ENCODE measurements at regions not wholly inside any gene's neighbourhood (a gene's known extent, or its start where the extent isn't known, plus 50 kb on each side); places are given as distances from the start of the nearest gene placed in this dataset.
A peak's percentile ranks its signal among the peaks of the same experiment; 100 is the strongest.

DNA sequence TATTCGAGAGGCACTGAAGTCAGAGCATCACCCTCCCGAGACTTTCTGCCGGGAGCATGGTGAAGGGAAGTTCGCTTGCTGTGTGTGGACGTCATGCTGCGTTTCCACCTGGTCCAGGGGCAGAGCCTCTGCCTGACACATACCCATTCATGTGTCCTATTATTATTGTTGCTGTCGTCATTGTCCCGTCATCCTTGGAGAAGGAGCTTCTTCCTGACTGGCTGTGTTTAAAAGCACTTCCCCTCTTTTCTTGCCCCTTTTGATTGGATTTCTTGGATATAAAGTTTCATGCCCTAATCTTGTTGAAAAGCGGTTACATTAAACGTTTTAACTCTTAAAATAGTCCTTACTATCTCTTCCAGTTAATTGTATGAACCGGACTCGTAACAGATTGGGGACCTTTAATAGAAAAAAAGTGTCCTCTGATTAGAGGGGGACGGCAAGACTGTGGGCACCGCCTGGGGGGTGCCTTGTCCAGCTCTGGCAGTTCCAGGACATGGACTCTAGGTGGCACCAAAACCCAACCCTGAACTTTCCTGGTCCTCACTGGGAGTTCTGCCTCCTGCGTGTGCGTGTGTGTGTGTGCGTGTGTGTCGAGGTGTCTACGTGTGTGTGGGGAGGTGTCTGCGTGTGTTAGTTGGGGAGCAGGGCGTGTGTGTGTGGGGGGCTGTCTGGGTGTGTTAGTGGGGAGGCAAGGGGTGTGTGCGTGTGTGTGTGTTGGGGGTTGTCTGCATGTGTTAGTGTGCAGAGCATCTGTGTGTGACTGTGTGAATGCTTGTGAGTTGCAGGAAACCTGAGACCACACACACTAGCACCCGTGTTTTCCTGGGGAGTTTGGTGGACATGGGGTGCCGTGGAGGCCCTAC is 133.3 kb upstream of the CIBAR2 start:
- no CpG with 5 or more reads among the region's 24 CpGs for WGBS (ENCODE audit: extremely low coverage, insufficient coverage, insufficient read length)
- no peak overlapping the region for H3K4ac ChIP-seq (ENCODE audit: low read depth, low read length)

DNA sequence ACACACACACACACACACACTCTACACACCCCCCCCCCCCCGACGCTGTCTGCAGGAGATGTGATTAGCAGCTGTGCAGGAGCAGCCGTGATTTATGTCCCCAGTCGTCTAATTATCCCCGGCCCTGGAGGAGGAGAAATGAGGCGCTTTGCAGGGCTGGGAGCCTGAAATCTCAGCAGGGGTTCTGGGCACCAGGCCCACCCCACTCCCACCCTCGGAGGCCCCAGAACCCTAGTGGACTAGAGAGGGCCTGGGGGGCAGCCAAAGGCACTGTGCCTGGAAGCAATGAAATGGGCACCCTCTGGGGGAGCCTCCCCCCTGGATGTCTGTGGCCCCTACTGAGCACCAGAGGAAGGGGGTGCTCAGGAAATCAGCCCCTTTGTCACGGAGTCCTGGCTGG is 134.2 kb upstream of the CIBAR2 start:
- no peaks in the 10 kb centered on the region for H3K27me3 ChIP-seq (ENCODE audit: insufficient read depth, low read length)
- no peak overlapping the region for H3K14ac ChIP-seq (ENCODE audit: low read length)
- H3K79me2 ChIP-seq (ENCODE audit: control insufficient read depth, insufficient read depth, low read length, poor library complexity) = no peaks in the 10 kb centered on the region
- no peak overlapping the region for H4K8ac ChIP-seq (ENCODE audit: low read depth, low read length)
- no peak overlapping the region for H3K4me2 ChIP-seq (ENCODE audit: low read length)
- no peaks in the 10 kb centered on the region for H3K9me3 ChIP-seq (ENCODE audit: insufficient read depth, low read depth, low read length)
- no peak overlapping the region for H3K18ac ChIP-seq (ENCODE audit: low read length)
- H2AK5ac ChIP-seq (ENCODE audit: low read length) = no peak overlapping the region
- no peak overlapping the region for H4K12ac ChIP-seq (ENCODE audit: low read depth, low read length)
- no peak overlapping the region for H3K4me3 ChIP-seq (ENCODE audit: low read depth, low read length)
- H2BK12ac ChIP-seq (ENCODE audit: low read length) = no peak overlapping the region
- no peak overlapping the region for H3K23ac ChIP-seq (ENCODE audit: low read length)
- no peak overlapping the region for H4K91ac ChIP-seq (ENCODE audit: low read depth, low read length)
- H3K4me1 ChIP-seq (ENCODE audit: control insufficient read depth in 1 of 2, insufficient read depth in 2 of 2, low read length in 2 of 2) = peaks cover 0 to 5% of the 10 kb centered on the region in 2 experiments
- no peak overlapping the region for H3K27ac ChIP-seq (ENCODE audit: low read depth, low read length)
- H3K4ac ChIP-seq (ENCODE audit: low read depth, low read length) = no peak overlapping the region
- H2AFZ ChIP-seq (ENCODE audit: insufficient read depth, low read length, poor library complexity) = no peak overlapping the region
- no peak overlapping the region for H2BK120ac ChIP-seq (ENCODE audit: insufficient read depth, low read length, poor library complexity)
- no peak for DNase-seq
- no peaks in the 10 kb centered on the region for H3K36me3 ChIP-seq (ENCODE audit: control insufficient read depth in 1 of 2, insufficient read depth in 2 of 2, low read length in 2 of 2)
- no peak overlapping the region for H2BK5ac ChIP-seq (ENCODE audit: low read depth, low read length, poor library complexity)
- H3K9ac ChIP-seq (ENCODE audit: low read length) = no peak overlapping the region
- no peaks in the 10 kb centered on the region for H3K79me1 ChIP-seq (ENCODE audit: low read length)
- no CpG with 5 or more reads among the region's 8 CpGs for WGBS (ENCODE audit: extremely low coverage, insufficient coverage, insufficient read length)

More for the DNA sequence above, 133.3 kb upstream of the CIBAR2 start:
- Histone ChIP-seq H3K27me3 (ENCODE audit: insufficient read depth, low read length) (no peaks in the 10 kb centered on the region), H2BK120ac (ENCODE audit: insufficient read depth, low read length, poor library complexity) (no peak overlapping the region), H2BK12ac (ENCODE audit: low read length) (no peak overlapping the region), H4K91ac (ENCODE audit: low read depth, low read length) (no peak overlapping the region), H3K79me1 (ENCODE audit: low read length) (no peaks in the 10 kb centered on the region), H4K12ac (ENCODE audit: low read depth, low read length) (no peak overlapping the region), H2AK5ac (ENCODE audit: low read length) (no peak overlapping the region), H3K18ac (ENCODE audit: low read length) (peak overlapping the region; percentile 3), H2BK5ac (ENCODE audit: low read depth, low read length, poor library complexity) (no peak overlapping the region), H3K36me3 (ENCODE audit: control insufficient read depth in 1 of 2, insufficient read depth in 2 of 2, low read length in 2 of 2) (no peaks in the 10 kb centered on the region), H3K4me1 (ENCODE audit: control insufficient read depth in 1 of 2, insufficient read depth in 2 of 2, low read length in 2 of 2) (peaks cover 0 to 5% of the 10 kb centered on the region in 2 experiments), H3K9me3 (ENCODE audit: insufficient read depth, low read depth, low read length) (no peaks in the 10 kb centered on the region), H3K4me2 (ENCODE audit: low read length) (peak overlapping the region; percentile 14), H3K4me3 (ENCODE audit: low read depth, low read length) (peak overlapping the region; percentile 4), H3K79me2 (ENCODE audit: control insufficient read depth, insufficient read depth, low read length, poor library complexity) (no peaks in the 10 kb centered on the region), H3K9ac (ENCODE audit: low read length) (no peak overlapping the region), H3K23ac (ENCODE audit: low read length) (no peak overlapping the region), H3K14ac (ENCODE audit: low read length) (no peak overlapping the region), H4K8ac (ENCODE audit: low read depth, low read length) (no peak overlapping the region), H3K27ac (ENCODE audit: low read depth, low read length) (no peak overlapping the region), H2AFZ (ENCODE audit: insufficient read depth, low read length, poor library complexity) (no peak overlapping the region)
- peak; percentile 18 to 59 for DNase-seq

DNA sequence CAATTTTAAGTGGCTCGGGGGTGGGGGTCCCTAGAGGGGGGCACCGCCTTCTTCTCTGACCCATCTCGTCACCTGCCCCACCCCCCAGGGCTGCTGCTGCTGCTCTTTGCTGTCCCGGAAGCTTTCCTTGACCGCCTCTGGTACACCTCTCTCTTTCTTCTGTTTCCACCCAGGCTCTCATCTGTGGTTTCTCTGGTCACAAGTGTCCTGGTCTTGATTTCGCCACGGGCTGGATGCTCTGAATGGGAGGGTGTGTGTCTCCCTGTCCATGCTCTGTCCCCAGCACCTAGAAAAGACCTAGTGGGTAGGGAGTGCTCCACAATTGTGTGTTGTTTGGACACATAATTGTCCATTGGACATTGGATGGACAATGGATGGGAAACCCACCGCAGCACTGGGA is 134.7 kb upstream of the CIBAR2 start:
- Histone ChIP-seq H2AK5ac (ENCODE audit: low read length) (no peak overlapping the region), H4K12ac (ENCODE audit: low read depth, low read length) (no peak overlapping the region), H3K79me2 (ENCODE audit: control insufficient read depth, insufficient read depth, low read length, poor library complexity) (no peaks in the 10 kb centered on the region), H3K9ac (ENCODE audit: low read length) (no peak overlapping the region), H3K27me3 (ENCODE audit: insufficient read depth, low read length) (no peaks in the 10 kb centered on the region), H3K4me1 (ENCODE audit: control insufficient read depth in 1 of 2, insufficient read depth in 2 of 2, low read length in 2 of 2) (peaks cover 0 to 5% of the 10 kb centered on the region in 2 experiments), H2BK5ac (ENCODE audit: low read depth, low read length, poor library complexity) (no peak overlapping the region), H3K4ac (ENCODE audit: low read depth, low read length) (no peak overlapping the region), H3K27ac (ENCODE audit: low read depth, low read length) (no peak overlapping the region), H2BK120ac (ENCODE audit: insufficient read depth, low read length, poor library complexity) (no peak overlapping the region), H3K18ac (ENCODE audit: low read length) (no peak overlapping the region), H3K36me3 (ENCODE audit: control insufficient read depth in 1 of 2, insufficient read depth in 2 of 2, low read length in 2 of 2) (no peaks in the 10 kb centered on the region), H3K79me1 (ENCODE audit: low read length) (no peaks in the 10 kb centered on the region), H2AFZ (ENCODE audit: insufficient read depth, low read length, poor library complexity) (no peak overlapping the region), H3K4me3 (ENCODE audit: low read depth, low read length) (no peak overlapping the region), H4K8ac (ENCODE audit: low read depth, low read length) (no peak overlapping the region), H3K4me2 (ENCODE audit: low read length) (no peak overlapping the region), H2BK12ac (ENCODE audit: low read length) (no peak overlapping the region), H4K91ac (ENCODE audit: low read depth, low read length) (no peak overlapping the region), H3K9me3 (ENCODE audit: insufficient read depth, low read depth, low read length) (no peaks in the 10 kb centered on the region), H3K23ac (ENCODE audit: low read length) (no peak overlapping the region), H3K14ac (ENCODE audit: low read length) (no peak overlapping the region)
- no CpG with 5 or more reads among the region's 8 CpGs for WGBS (ENCODE audit: extremely low coverage, insufficient coverage, insufficient read length)
- no peak for DNase-seq

DNA sequence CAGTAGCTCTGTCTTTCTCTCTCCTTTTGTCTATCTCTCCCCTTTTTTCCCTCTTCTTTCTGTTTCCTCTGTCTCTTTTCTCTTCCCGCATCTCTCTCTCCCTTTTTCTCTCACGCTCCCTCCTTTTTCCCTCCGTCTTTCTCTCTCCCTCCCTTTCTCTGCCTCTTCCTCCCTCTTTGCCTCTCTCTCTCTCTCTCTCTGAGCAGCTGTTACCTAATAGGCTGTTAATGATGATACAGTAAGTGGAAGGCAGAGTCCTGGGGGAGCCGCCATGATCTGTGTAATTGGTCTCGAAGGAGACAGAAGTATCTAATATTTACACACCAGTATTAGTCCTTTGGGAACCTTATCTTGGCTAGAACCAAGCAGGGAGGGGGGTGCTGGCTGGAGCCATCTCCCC is 136.1 kb upstream of the CIBAR2 start:
- H3K4me2 ChIP-seq (ENCODE audit: low read length) = no peak overlapping the region
- no peak overlapping the region for H2BK5ac ChIP-seq (ENCODE audit: low read depth, low read length, poor library complexity)
- 100% methylated on average over 3 of the region's 5 CpGs for WGBS (ENCODE audit: extremely low coverage, insufficient coverage, insufficient read length)
- H3K27ac ChIP-seq (ENCODE audit: low read depth, low read length) = no peak overlapping the region
- H2BK120ac ChIP-seq (ENCODE audit: insufficient read depth, low read length, poor library complexity) = no peak overlapping the region
- H2AFZ ChIP-seq (ENCODE audit: insufficient read depth, low read length, poor library complexity) = no peak overlapping the region
- H3K9me3 ChIP-seq (ENCODE audit: insufficient read depth, low read depth, low read length) = no peaks in the 10 kb centered on the region
- H3K27me3 ChIP-seq (ENCODE audit: insufficient read depth, low read length) = no peaks in the 10 kb centered on the region
- H3K9ac ChIP-seq (ENCODE audit: low read length) = no peak overlapping the region
- H2BK12ac ChIP-seq (ENCODE audit: low read length) = no peak overlapping the region
- no peaks in the 10 kb centered on the region for H3K36me3 ChIP-seq (ENCODE audit: control insufficient read depth in 1 of 2, insufficient read depth in 2 of 2, low read length in 2 of 2)
- no peak overlapping the region for H2AK5ac ChIP-seq (ENCODE audit: low read length)
- no peak for DNase-seq
- H4K8ac ChIP-seq (ENCODE audit: low read depth, low read length) = no peak overlapping the region
- no peaks in the 10 kb centered on the region for H3K79me1 ChIP-seq (ENCODE audit: low read length)
- no peak overlapping the region for H3K4ac ChIP-seq (ENCODE audit: low read depth, low read length)
- no peak overlapping the region for H3K23ac ChIP-seq (ENCODE audit: low read length)
- no peak overlapping the region for H3K18ac ChIP-seq (ENCODE audit: low read length)
- no peak overlapping the region for H4K12ac ChIP-seq (ENCODE audit: low read depth, low read length)
- H3K4me3 ChIP-seq (ENCODE audit: low read depth, low read length) = no peak overlapping the region
- no peak overlapping the region for H3K14ac ChIP-seq (ENCODE audit: low read length)
- no peaks in the 10 kb centered on the region for H3K79me2 ChIP-seq (ENCODE audit: control insufficient read depth, insufficient read depth, low read length, poor library complexity)
- peaks cover 0 to 5% of the 10 kb centered on the region in 2 experiments for H3K4me1 ChIP-seq (ENCODE audit: control insufficient read depth in 1 of 2, insufficient read depth in 2 of 2, low read length in 2 of 2)
- no peak overlapping the region for H4K91ac ChIP-seq (ENCODE audit: low read depth, low read length)

Measured in trophoblast cell (in vitro differentiated cells and primary cell).